ENCODE measurements at regions not wholly inside any gene's neighbourhood (a gene's known extent, or its start where the extent isn't known, plus 50 kb on each side); places are given as distances from the start of the nearest gene placed in this dataset.

- H3K36me3 ChIP-seq (ENCODE audit: control insufficient read depth in 2 of 2, insufficient read depth in 2 of 2, low read length in 2 of 2), result no peaks in the 10 kb centered on the region
- H3K27ac ChIP-seq (ENCODE audit: low read length), result no peak overlapping the region
- H3K4me3 ChIP-seq (ENCODE audit: low read length in 2 of 2), result no peak overlapping the region
- H3K27me3 ChIP-seq (ENCODE audit: control insufficient read depth in 1 of 2, insufficient read depth in 2 of 2, low read length in 2 of 2), result peaks cover 2 to 4% of the 10 kb centered on the region in 2 donors
- H3K9me3 ChIP-seq (ENCODE audit: control insufficient read depth in 2 of 2, low read length in 2 of 2), result no peaks in the 10 kb centered on the region
- no peak overlapping the region for H3K9ac ChIP-seq (ENCODE audit: low read length in 2 of 2)
- no peaks in the 10 kb centered on the region for H3K4me1 ChIP-seq (ENCODE audit: control insufficient read depth, insufficient read depth, low read length)
These were observed 84.5 kb downstream of the FOXD1 start for GRCh38 chr5:73363911-73364730.

GRCh38 chr5:73359395-73359794, 89.2 kb downstream of the FOXD1 start:
- Histone ChIP-seq H3K9me3 (ENCODE audit: control insufficient read depth in 2 of 2, low read length in 2 of 2) (no peaks in the 10 kb centered on the region), H3K36me3 (ENCODE audit: control insufficient read depth in 2 of 2, insufficient read depth in 2 of 2, low read length in 2 of 2) (no peaks in the 10 kb centered on the region), H3K9ac (ENCODE audit: low read length in 2 of 2) (no peak overlapping the region), H3K27ac (ENCODE audit: low read length) (no peak overlapping the region), H3K4me3 (ENCODE audit: low read length in 2 of 2) (no peak overlapping the region), H3K4me1 (ENCODE audit: control insufficient read depth, insufficient read depth, low read length) (no peaks in the 10 kb centered on the region), H3K27me3 (ENCODE audit: control insufficient read depth in 1 of 2, insufficient read depth in 2 of 2, low read length in 2 of 2) (peaks cover 4 to 5% of the 10 kb centered on the region in 2 donors)

- H3K9me3 ChIP-seq (ENCODE audit: control insufficient read depth in 2 of 2, low read length in 2 of 2), result no peaks in the 10 kb centered on the region
- H3K36me3 ChIP-seq (ENCODE audit: control insufficient read depth in 2 of 2, insufficient read depth in 2 of 2, low read length in 2 of 2), result no peaks in the 10 kb centered on the region
- no peak overlapping the region for H3K9ac ChIP-seq (ENCODE audit: low read length in 2 of 2)
- H3K4me1 ChIP-seq (ENCODE audit: control insufficient read depth, insufficient read depth, low read length), result no peaks in the 10 kb centered on the region
- no peak overlapping the region for H3K27ac ChIP-seq (ENCODE audit: low read length)
- peaks cover 8 to 9% of the 10 kb centered on the region in 2 donors for H3K27me3 ChIP-seq (ENCODE audit: control insufficient read depth in 1 of 2, insufficient read depth in 2 of 2, low read length in 2 of 2)
- no peak overlapping the region for H3K4me3 ChIP-seq (ENCODE audit: low read length in 2 of 2)
These were observed 90.2 kb downstream of the FOXD1 start for GRCh38 chr5:73358366-73358765.

- no peak overlapping the region for H3K4me3 ChIP-seq (ENCODE audit: low read length in 2 of 2)
- no peaks in the 10 kb centered on the region for H3K9me3 ChIP-seq (ENCODE audit: control insufficient read depth in 2 of 2, low read length in 2 of 2)
- no peaks in the 10 kb centered on the region for H3K4me1 ChIP-seq (ENCODE audit: control insufficient read depth, insufficient read depth, low read length)
- peaks cover 8 to 9% of the 10 kb centered on the region in 2 donors for H3K27me3 ChIP-seq (ENCODE audit: control insufficient read depth in 1 of 2, insufficient read depth in 2 of 2, low read length in 2 of 2)
- H3K9ac ChIP-seq (ENCODE audit: low read length in 2 of 2), result no peak overlapping the region
- no peak overlapping the region for H3K27ac ChIP-seq (ENCODE audit: low read length)
- H3K36me3 ChIP-seq (ENCODE audit: control insufficient read depth in 2 of 2, insufficient read depth in 2 of 2, low read length in 2 of 2), result no peaks in the 10 kb centered on the region
These were observed 91.0 kb downstream of the FOXD1 start for GRCh38 chr5:73357576-73357975.

GRCh38 chr5:73355108-73355507, 93.5 kb downstream of the FOXD1 start:
- no peaks in the 10 kb centered on the region for H3K9me3 ChIP-seq (ENCODE audit: control insufficient read depth in 2 of 2, low read length in 2 of 2)
- H3K27me3 ChIP-seq (ENCODE audit: control insufficient read depth in 1 of 2, insufficient read depth in 2 of 2, low read length in 2 of 2), result peaks cover 8 to 9% of the 10 kb centered on the region in 2 donors
- no peaks in the 10 kb centered on the region for H3K4me1 ChIP-seq (ENCODE audit: control insufficient read depth, insufficient read depth, low read length)
- no peak overlapping the region for H3K9ac ChIP-seq (ENCODE audit: low read length in 2 of 2)
- H3K4me3 ChIP-seq (ENCODE audit: low read length in 2 of 2), result no peak overlapping the region
- no peak overlapping the region for H3K27ac ChIP-seq (ENCODE audit: low read length)
- H3K36me3 ChIP-seq (ENCODE audit: control insufficient read depth in 2 of 2, insufficient read depth in 2 of 2, low read length in 2 of 2), result no peaks in the 10 kb centered on the region

GRCh38 chr5:73354406-73354805, 94.2 kb downstream of the FOXD1 start:
- H3K9me3 ChIP-seq (ENCODE audit: control insufficient read depth in 2 of 2, low read length in 2 of 2), result no peaks in the 10 kb centered on the region
- H3K4me1 ChIP-seq (ENCODE audit: control insufficient read depth, insufficient read depth, low read length), result no peaks in the 10 kb centered on the region
- H3K4me3 ChIP-seq (ENCODE audit: low read length in 2 of 2), result no peak overlapping the region
- H3K27me3 ChIP-seq (ENCODE audit: control insufficient read depth in 1 of 2, insufficient read depth in 2 of 2, low read length in 2 of 2), result peaks cover 8 to 9% of the 10 kb centered on the region in 2 donors
- no peak overlapping the region for H3K9ac ChIP-seq (ENCODE audit: low read length in 2 of 2)
- no peak overlapping the region for H3K27ac ChIP-seq (ENCODE audit: low read length)
- no peaks in the 10 kb centered on the region for H3K36me3 ChIP-seq (ENCODE audit: control insufficient read depth in 2 of 2, insufficient read depth in 2 of 2, low read length in 2 of 2)

GRCh38 chr5:73352649-73353230, 95.8 kb downstream of the FOXD1 start:
- H3K9ac ChIP-seq (ENCODE audit: low read length in 2 of 2), result no peak overlapping the region
- H3K27me3 ChIP-seq (ENCODE audit: control insufficient read depth in 1 of 2, insufficient read depth in 2 of 2, low read length in 2 of 2), result peaks cover 7 to 8% of the 10 kb centered on the region in 2 donors
- H3K27ac ChIP-seq (ENCODE audit: low read length), result no peak overlapping the region

GRCh38 chr5:73352243-73352642, 96.3 kb downstream of the FOXD1 start:
- H3K4me1 ChIP-seq (ENCODE audit: control insufficient read depth, insufficient read depth, low read length), result no peaks in the 10 kb centered on the region
- no peaks in the 10 kb centered on the region for H3K36me3 ChIP-seq (ENCODE audit: control insufficient read depth in 2 of 2, insufficient read depth in 2 of 2, low read length in 2 of 2)
- no peak overlapping the region for H3K9ac ChIP-seq (ENCODE audit: low read length in 2 of 2)
- peaks cover 4 to 8% of the 10 kb centered on the region in 2 donors for H3K27me3 ChIP-seq (ENCODE audit: control insufficient read depth in 1 of 2, insufficient read depth in 2 of 2, low read length in 2 of 2)
- H3K4me3 ChIP-seq (ENCODE audit: low read length in 2 of 2), result no peak overlapping the region
- H3K9me3 ChIP-seq (ENCODE audit: control insufficient read depth in 2 of 2, low read length in 2 of 2), result peaks cover 2 to 4% of the 10 kb centered on the region in 2 donors
- H3K27ac ChIP-seq (ENCODE audit: low read length), result no peak overlapping the region

More at GRCh38 chr5:73352649-73353230, 95.8 kb downstream of the FOXD1 start:
- no peaks in the 10 kb centered on the region for H3K4me1 ChIP-seq (ENCODE audit: control insufficient read depth, insufficient read depth, low read length)
- H3K4me3 ChIP-seq (ENCODE audit: low read length in 2 of 2), result no peak overlapping the region
- H3K36me3 ChIP-seq (ENCODE audit: control insufficient read depth in 2 of 2, insufficient read depth in 2 of 2, low read length in 2 of 2), result no peaks in the 10 kb centered on the region
- H3K9me3 ChIP-seq (ENCODE audit: control insufficient read depth in 2 of 2, low read length in 2 of 2), result peaks cover 0 to 4% of the 10 kb centered on the region in 2 donors

GRCh38 chr5:73351593-73351992, 97.0 kb downstream of the FOXD1 start:
- Histone ChIP-seq H3K4me1 (ENCODE audit: control insufficient read depth, insufficient read depth, low read length) (no peaks in the 10 kb centered on the region), H3K9me3 (ENCODE audit: control insufficient read depth in 2 of 2, low read length in 2 of 2) (peaks cover 2 to 4% of the 10 kb centered on the region in 2 donors), H3K27me3 (ENCODE audit: control insufficient read depth in 1 of 2, insufficient read depth in 2 of 2, low read length in 2 of 2) (peaks cover 4 to 8% of the 10 kb centered on the region in 2 donors)

GRCh38 chr5:73346878-73347408, 101.6 kb downstream of the FOXD1 start:
- H3K27ac ChIP-seq (ENCODE audit: low read length), result no peak overlapping the region
- peaks cover 0 to 2% of the 10 kb centered on the region in 2 donors for H3K27me3 ChIP-seq (ENCODE audit: control insufficient read depth in 1 of 2, insufficient read depth in 2 of 2, low read length in 2 of 2)
- H3K9me3 ChIP-seq (ENCODE audit: control insufficient read depth in 2 of 2, low read length in 2 of 2), result peaks cover 5 to 15% of the 10 kb centered on the region in 2 donors
- H3K4me3 ChIP-seq (ENCODE audit: low read length in 2 of 2), result no peak overlapping the region
- H3K4me1 ChIP-seq (ENCODE audit: control insufficient read depth, insufficient read depth, low read length), result no peaks in the 10 kb centered on the region
- H3K36me3 ChIP-seq (ENCODE audit: control insufficient read depth in 2 of 2, insufficient read depth in 2 of 2, low read length in 2 of 2), result no peaks in the 10 kb centered on the region
- H3K9ac ChIP-seq (ENCODE audit: low read length in 2 of 2), result no peak overlapping the region

More at GRCh38 chr5:73351593-73351992, 97.0 kb downstream of the FOXD1 start:
- H3K4me3 ChIP-seq (ENCODE audit: low read length in 2 of 2), result no peak overlapping the region
- no peaks in the 10 kb centered on the region for H3K36me3 ChIP-seq (ENCODE audit: control insufficient read depth in 2 of 2, insufficient read depth in 2 of 2, low read length in 2 of 2)
- no peak overlapping the region for H3K27ac ChIP-seq (ENCODE audit: low read length)
- H3K9ac ChIP-seq (ENCODE audit: low read length in 2 of 2), result no peak overlapping the region
